Cardiac fibroblast (primary cell): ENCODE measurements at regions not wholly inside any gene's neighbourhood (a gene's known extent, or its start where the extent isn't known, plus 50 kb on each side); places are given as distances from the start of the nearest gene placed in this dataset.

ENCODE experiments used
- DNase-seq, 2 donors: peaks; one replicate each; pipeline versions ENCODE4 v3.0.0 to v3.0.0-alpha.2; 2010; ENCODE audit warnings: low read depth in 2 of 2
- H3K4me3 ChIP-seq, 2 donors: replicated peaks in 1 of 2; 1 replicate in 1 of 2; 2 replicates in 1 of 2; pipeline ENCODE4 v1.5.1; 2011; ENCODE audit warnings: low read depth in 2 of 2, low read length in 2 of 2, mild to moderate bottlenecking in 2 of 2, moderate library complexity in 1 of 2
- CTCF ChIP-seq: IDR thresholded peaks from one replicate; pipeline ENCODE4 v1.5.1; 2011; ENCODE audit warnings: low read depth, mild to moderate bottlenecking, low read length, inconsistent platforms

GRCh38 chrX:36626898-36627297, 381.3 kb upstream of the FAM47C start:
- no peak overlapping the region for H3K4me3 ChIP-seq
- no peak for DNase-seq
- no peak for TF ChIP-seq CTCF

- no peak for TF ChIP-seq CTCF
- H3K4me3 ChIP-seq = no peak overlapping the region
- no peak for DNase-seq
Observed at GRCh38 chrX:36640232-36640631, 367.9 kb upstream of the FAM47C start.

GRCh38 chrX:36642052-36642451, 366.1 kb upstream of the FAM47C start:
- TF ChIP-seq CTCF = no peak
- H3K4me3 ChIP-seq = no peak overlapping the region
- DNase-seq = no peak

- no peak overlapping the region for H3K4me3 ChIP-seq
- TF ChIP-seq CTCF = no peak
- DNase-seq = no peak
Observed at GRCh38 chrX:36650622-36651021, 357.5 kb upstream of the FAM47C start.

GRCh38 chrX:36683507-36683906, 324.7 kb upstream of the FAM47C start:
- no peak for DNase-seq
- no peak overlapping the region for H3K4me3 ChIP-seq
- TF ChIP-seq CTCF = no peak

GRCh38 chrX:36684053-36684452, 324.1 kb upstream of the FAM47C start:
- H3K4me3 ChIP-seq = no peak overlapping the region
- DNase-seq = no peak
- TF ChIP-seq CTCF = no peak

GRCh38 chrX:36721990-36722389, 286.2 kb upstream of the FAM47C start:
- H3K4me3 ChIP-seq = no peak overlapping the region
- TF ChIP-seq CTCF = no peak
- no peak for DNase-seq
